Uterus (tissue), 2 donors: ENCODE measurements at regions not wholly inside any gene's neighbourhood (a gene's known extent, or its start where the extent isn't known, plus 50 kb on each side); places are given as distances from the start of the nearest gene placed in this dataset.

Experiments
- CTCF ChIP-seq, 4 experiments: fragments of 200-600 bp in 2 of 4; fragments of 450-650 bp in 2 of 4; sonication (generic) in 2 of 4; IDR thresholded peaks; one replicate each; pipeline ENCODE4 v1.5.1; 2016 to 2019; ENCODE audit warnings: antibody characterized with exemption in 4 of 4, mild to moderate bottlenecking in 2 of 4, moderate library complexity in 1 of 4
- POLR2A ChIP-seq, 2 donors: fragments of 450-650 bp; IDR thresholded peaks; one replicate each; pipeline ENCODE4 v1.6.1; 2016; ENCODE audit warnings: antibody characterized with exemption in 2 of 2, mild to moderate bottlenecking in 1 of 2, moderate library complexity in 1 of 2

GRCh38 chr3:35042210-35042991 is 596.9 kb upstream of the ARPP21 start:
- TF ChIP-seq CTCF (IDR thresholded peaks at IDR 0.05): no peak
- no peak for TF ChIP-seq POLR2A (IDR thresholded peaks at IDR 0.05)
